Panc1 (cell line): ENCODE measurements at regions not wholly inside any gene's neighbourhood (a gene's known extent, or its start where the extent isn't known, plus 50 kb on each side); places are given as distances from the start of the nearest gene placed in this dataset.

Experiments
- CTCF ChIP-seq: fragments of 450-650 bp; IDR thresholded peaks from 2 replicates; pipeline ENCODE4 v1.5.1; 2017; ENCODE audit warnings: mild to moderate bottlenecking
- POLR2AphosphoS5 ChIP-seq: IDR thresholded peaks from 2 replicates; pipeline ENCODE4 v1.6.1; 2012; ENCODE audit warnings: mild to moderate bottlenecking, low read depth, low read length, moderate library complexity
- REST ChIP-seq, 2 experiments: IDR thresholded peaks; 2 replicates each; pipeline ENCODE4 v1.6.1; 2011 to 2012; ENCODE audit warnings: low read depth in 2 of 2, control low read depth in 1 of 2, low read length in 1 of 2, mild to moderate bottlenecking in 1 of 2, moderate library complexity in 1 of 2; ENCODE audit not compliant: insufficient read depth in 1 of 2
- TCF7L2 ChIP-seq: IDR thresholded peaks from 2 replicates; pipeline ENCODE4 v1.6.1; 2011; ENCODE audit warnings: mild to moderate bottlenecking, low read depth, low read length, inconsistent platforms

GRCh38 chr2:120418174-120418787 lies 72.3 kb downstream of the INHBB start:
- TF ChIP-seq CTCF (no peak), POLR2AphosphoS5 (no peak), REST (IDR thresholded peaks at IDR 0.05; ENCODE audit: insufficient read depth in 1 of 2, low read depth in 2 of 2, low read length in 1 of 2) (no peak), TCF7L2 (no peak)
